GM13976 (cell line): ENCODE measurements at regions not wholly inside any gene's neighbourhood (a gene's known extent, or its start where the extent isn't known, plus 50 kb on each side); places are given as distances from the start of the nearest gene placed in this dataset.

Experiments used
- DNase-seq: peaks from one replicate; pipeline ENCODE4 v3.0.0; 2012; ENCODE audit warnings: low spot score
- CTCF ChIP-seq: IDR thresholded peaks from 2 replicates; pipeline ENCODE4 v1.5.1; 2012; ENCODE audit warnings: borderline replicate concordance, mild to moderate bottlenecking; ENCODE audit not compliant: insufficient read depth; ENCODE audit errors: extremely low read depth, missing control alignments, control extremely low read depth
- in situ Hi-C: fragments of 300-500 bp; cut with MboI; formaldehyde crosslinking; loops from one replicate; pipeline ENCODE4 v1.12.0; 2022; ENCODE audit warnings: low sequenced_read_pairs, mixed read lengths, inconsistent platforms; ENCODE audit not compliant: unreplicated experiment

- in situ Hi-C loops: no loop called here
- DNase-seq: no peak
Observed at GRCh38 chr5:124203303-124203702, 543.1 kb downstream of the ZNF608 start.

GRCh38 chr5:124200381-124200780 lies 546.1 kb downstream of the ZNF608 start:
- TF ChIP-seq CTCF: no peak
- in situ Hi-C loops: no loop called here
- DNase-seq: no peak

More at GRCh38 chr5:124203303-124203702, 543.1 kb downstream of the ZNF608 start:
- no peak for TF ChIP-seq CTCF

GRCh38 chr5:124199893-124200292 lies 546.5 kb downstream of the ZNF608 start:
- no peak for DNase-seq
- in situ Hi-C loops: no loop called here
- no peak for TF ChIP-seq CTCF

GRCh38 chr5:124195411-124195810 lies 551.0 kb downstream of the ZNF608 start:
- no peak for TF ChIP-seq CTCF
- in situ Hi-C loops: no loop called here
- DNase-seq: no peak

GRCh38 chr5:124194282-124194681 lies 552.2 kb downstream of the ZNF608 start:
- DNase-seq: no peak
- TF ChIP-seq CTCF: no peak
- in situ Hi-C loops: no loop called here

- TF ChIP-seq CTCF: no peak
- in situ Hi-C loops: no loop called here
- DNase-seq: no peak
Observed at GRCh38 chr5:124193371-124193789, 553.1 kb downstream of the ZNF608 start.

- no peak for DNase-seq
- in situ Hi-C loops: no loop called here
- no peak for TF ChIP-seq CTCF
Observed at GRCh38 chr5:124192716-124193115, 553.7 kb downstream of the ZNF608 start.
